Renal cortex interstitium (tissue), 11 donors: ENCODE measurements at regions not wholly inside any gene's neighbourhood (a gene's known extent, or its start where the extent isn't known, plus 50 kb on each side); places are given as distances from the start of the nearest gene placed in this dataset.
A peak's percentile ranks its signal among the peaks of the same experiment; 100 is the strongest.

ENCODE experiments used
- DNase-seq, 11 donors: peaks; one replicate each; pipeline ENCODE4 v3.0.0-alpha.2; 2013; ENCODE audit warnings: low read depth in 9 of 11, low spot score in 4 of 11; ENCODE audit errors: extremely low read depth in 1 of 11

GRCh38 chr17:33352526-33352925, 59.4 kb upstream of the ASIC2 start:
- DNase-seq, result no peak

- no peak for DNase-seq
These were observed 63.2 kb upstream of the ASIC2 start for GRCh38 chr17:33356266-33356665.

GRCh38 chr17:33363475-33363874, 70.4 kb upstream of the ASIC2 start:
- no peak for DNase-seq

GRCh38 chr17:33366960-33367359, 73.9 kb upstream of the ASIC2 start:
- no peak for DNase-seq

GRCh38 chr17:33369149-33369548, 76.1 kb upstream of the ASIC2 start:
- DNase-seq, result no peak

- DNase-seq, result no peak
These were observed 76.8 kb upstream of the ASIC2 start for GRCh38 chr17:33369876-33370275.

GRCh38 chr17:33370401-33370800, 77.3 kb upstream of the ASIC2 start:
- no peak for DNase-seq

- no peak for DNase-seq
These were observed 78.3 kb upstream of the ASIC2 start for GRCh38 chr17:33371377-33371776.

- DNase-seq, result no peak
These were observed 80.2 kb upstream of the ASIC2 start for GRCh38 chr17:33373273-33373672.

- no peak for DNase-seq
These were observed 82.0 kb upstream of the ASIC2 start for GRCh38 chr17:33375103-33375502.

GRCh38 chr17:33375783-33376182, 82.7 kb upstream of the ASIC2 start:
- no peak for DNase-seq

- peak in 6 of 11 donors; percentile 26 to 52 (median 32) for DNase-seq
These were observed 84.9 kb upstream of the ASIC2 start for GRCh38 chr17:33377837-33378595.

- DNase-seq, result peak in 5 of 11 donors; percentile 18 to 29 (median 22)
These were observed 88.1 kb upstream of the ASIC2 start for GRCh38 chr17:33381201-33381600.

GRCh38 chr17:33383488-33384023, 90.5 kb upstream of the ASIC2 start:
- DNase-seq, result no peak

GRCh38 chr17:33385133-33385532, 92.0 kb upstream of the ASIC2 start:
- DNase-seq, result peak in 1 of 11 donors; percentile 9

GRCh38 chr17:33385713-33386112, 92.6 kb upstream of the ASIC2 start:
- no peak for DNase-seq

- DNase-seq, result no peak
These were observed 94.3 kb upstream of the ASIC2 start for GRCh38 chr17:33387406-33387805.

GRCh38 chr17:33389504-33390135, 96.5 kb upstream of the ASIC2 start:
- DNase-seq, result no peak

GRCh38 chr17:33390479-33391176, 97.5 kb upstream of the ASIC2 start:
- peak in 1 of 11 donors; percentile 10 for DNase-seq

- no peak for DNase-seq
These were observed 103.7 kb upstream of the ASIC2 start for GRCh38 chr17:33396818-33397217.
